Astrocyte (in vitro differentiated cells and primary cell): ENCODE measurements at regions not wholly inside any gene's neighbourhood (a gene's known extent, or its start where the extent isn't known, plus 50 kb on each side); places are given as distances from the start of the nearest gene placed in this dataset.

Experiments
- EZH2 ChIP-seq: IDR thresholded peaks from 2 replicates; pipeline ENCODE4 v1.6.1; 2012; ENCODE audit warnings: mild to moderate bottlenecking, low read length, inconsistent platforms; ENCODE audit not compliant: insufficient read depth
- TF ChIP-seq, protein P1 (sequence below): IDR thresholded peaks from 2 replicates; pipeline ENCODE4 v1.5.1; 2011; ENCODE audit warnings: low read depth, mild to moderate bottlenecking, inconsistent platforms, low read length, moderate library complexity; ENCODE audit not compliant: insufficient read depth

DNA sequence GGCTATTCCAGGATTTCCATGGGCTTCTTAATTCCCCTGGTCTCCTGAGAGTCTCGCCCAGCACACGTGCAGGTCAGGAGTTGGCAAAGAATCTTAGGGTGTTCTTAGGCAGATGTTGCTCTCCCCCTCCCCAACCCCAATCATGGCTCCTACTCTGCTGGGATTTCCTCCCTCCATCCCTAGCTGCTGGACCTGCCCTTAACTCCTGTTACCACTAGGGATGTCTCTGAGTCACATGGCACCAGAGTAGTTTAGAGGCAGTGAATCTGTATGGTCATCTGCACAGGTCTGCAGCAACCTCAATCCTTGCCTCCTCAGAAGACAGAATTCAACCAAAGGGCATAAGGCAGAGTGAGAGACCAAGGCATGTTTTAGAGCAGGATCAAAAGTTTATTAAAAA, 51.8 kb upstream of the CHST3 start:
- TF ChIP-seq, protein P1, sequence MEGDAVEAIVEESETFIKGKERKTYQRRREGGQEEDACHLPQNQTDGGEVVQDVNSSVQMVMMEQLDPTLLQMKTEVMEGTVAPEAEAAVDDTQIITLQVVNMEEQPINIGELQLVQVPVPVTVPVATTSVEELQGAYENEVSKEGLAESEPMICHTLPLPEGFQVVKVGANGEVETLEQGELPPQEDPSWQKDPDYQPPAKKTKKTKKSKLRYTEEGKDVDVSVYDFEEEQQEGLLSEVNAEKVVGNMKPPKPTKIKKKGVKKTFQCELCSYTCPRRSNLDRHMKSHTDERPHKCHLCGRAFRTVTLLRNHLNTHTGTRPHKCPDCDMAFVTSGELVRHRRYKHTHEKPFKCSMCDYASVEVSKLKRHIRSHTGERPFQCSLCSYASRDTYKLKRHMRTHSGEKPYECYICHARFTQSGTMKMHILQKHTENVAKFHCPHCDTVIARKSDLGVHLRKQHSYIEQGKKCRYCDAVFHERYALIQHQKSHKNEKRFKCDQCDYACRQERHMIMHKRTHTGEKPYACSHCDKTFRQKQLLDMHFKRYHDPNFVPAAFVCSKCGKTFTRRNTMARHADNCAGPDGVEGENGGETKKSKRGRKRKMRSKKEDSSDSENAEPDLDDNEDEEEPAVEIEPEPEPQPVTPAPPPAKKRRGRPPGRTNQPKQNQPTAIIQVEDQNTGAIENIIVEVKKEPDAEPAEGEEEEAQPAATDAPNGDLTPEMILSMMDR = peak; percentile 15
- no peak for TF ChIP-seq EZH2
